ENCODE measurements at regions not wholly inside any gene's neighbourhood (a gene's known extent, or its start where the extent isn't known, plus 50 kb on each side); places are given as distances from the start of the nearest gene placed in this dataset.
A peak's percentile ranks its signal among the peaks of the same experiment; 100 is the strongest.

GRCh38 chr3:57009802-57010201, 50.7 kb upstream of the SPATA12 start:
- no peak for DNase-seq

GRCh38 chr3:57009367-57009766, 51.1 kb upstream of the SPATA12 start:
- DNase-seq: no peak

GRCh38 chr3:57007521-57008460, 52.7 kb upstream of the SPATA12 start:
- no peak for DNase-seq

- no peak for DNase-seq
Observed at GRCh38 chr3:57006949-57007419, 53.5 kb upstream of the SPATA12 start.

GRCh38 chr3:57006179-57006657, 54.2 kb upstream of the SPATA12 start:
- no peak for DNase-seq

GRCh38 chr3:57004229-57004628, 56.2 kb upstream of the SPATA12 start:
- DNase-seq: no peak

- no peak for DNase-seq
Observed at GRCh38 chr3:57003676-57004075, 56.8 kb upstream of the SPATA12 start.

- DNase-seq: no peak
Observed at GRCh38 chr3:57001356-57001755, 59.1 kb upstream of the SPATA12 start.

- DNase-seq: no peak
Observed at GRCh38 chr3:57000012-57000411, 60.5 kb upstream of the SPATA12 start.

GRCh38 chr3:56999547-56999946, 60.9 kb upstream of the SPATA12 start:
- no peak for DNase-seq

GRCh38 chr3:56998076-56998529, 62.4 kb upstream of the SPATA12 start:
- no peak for DNase-seq

- DNase-seq: no peak
Observed at GRCh38 chr3:56997675-56998074, 62.8 kb upstream of the SPATA12 start.

- no peak for DNase-seq
Observed at GRCh38 chr3:56997041-56997440, 63.4 kb upstream of the SPATA12 start.

- no peak for DNase-seq
Observed at GRCh38 chr3:56994391-56994790, 66.1 kb upstream of the SPATA12 start.

- DNase-seq: no peak
Observed at GRCh38 chr3:56990641-56991015, 69.8 kb upstream of the SPATA12 start.

GRCh38 chr3:56989977-56990640, 70.4 kb upstream of the SPATA12 start:
- no peak for DNase-seq

GRCh38 chr3:56989169-56989976, 71.1 kb upstream of the SPATA12 start:
- no peak for DNase-seq

- peak; percentile 91 for DNase-seq
Observed at GRCh38 chr3:56988458-56989168, 71.9 kb upstream of the SPATA12 start.

GRCh38 chr3:56987238-56987895, 73.1 kb upstream of the SPATA12 start:
- no peak for DNase-seq

GRCh38 chr3:56986347-56986746, 74.1 kb upstream of the SPATA12 start:
- DNase-seq: no peak

- no peak for DNase-seq
Observed at GRCh38 chr3:56985878-56986277, 74.6 kb upstream of the SPATA12 start.

Data from left kidney (tissue), 1 donor.